ENCODE measurements at regions not wholly inside any gene's neighbourhood (a gene's known extent, or its start where the extent isn't known, plus 50 kb on each side); places are given as distances from the start of the nearest gene placed in this dataset.

- H3K27ac Mint-ChIP-seq, result no peak overlapping the region
- no peaks in the 10 kb centered on the region for H3K9me3 Mint-ChIP-seq (ENCODE audit: low read depth)
- no peaks in the 10 kb centered on the region for H3K36me3 Mint-ChIP-seq
- no peak for ATAC-seq
- peaks cover 21% of the 10 kb centered on the region for H3K27me3 Mint-ChIP-seq
- CTCF ChIA-PET, result interaction anchor here (0.9 kb wide), 1 partner anchor 240 kb away, joined by 3 read pairs; no protein-coding TSS in a partner anchor
- DNase-seq, result no peak
- no peaks in the 10 kb centered on the region for H3K4me1 Mint-ChIP-seq
- H3K4me3 Mint-ChIP-seq, result no peak overlapping the region
Observed at GRCh38 chr6:17022604-17023003, 79.2 kb upstream of the STMND1 start.

DNA sequence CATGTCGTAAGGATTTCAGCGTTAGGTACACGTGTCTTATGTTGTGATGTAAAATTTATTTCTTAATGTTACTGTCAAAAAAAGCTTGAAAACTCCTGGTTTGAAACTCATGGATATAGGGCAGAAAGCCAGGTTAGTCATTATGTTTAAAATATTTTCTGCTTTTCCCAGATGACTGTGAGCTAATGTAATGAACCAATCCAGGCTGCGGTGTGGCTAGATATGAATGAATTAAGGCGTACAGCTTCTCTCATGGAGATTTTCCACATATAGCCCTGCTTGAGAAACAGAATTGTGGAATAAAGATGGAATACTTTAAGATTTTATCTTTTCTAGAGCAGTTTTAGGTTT lies 80.3 kb upstream of the STMND1 start:
- H3K9me3 Mint-ChIP-seq (ENCODE audit: low read depth), result no peaks in the 10 kb centered on the region
- peaks cover 2% of the 10 kb centered on the region for H3K4me1 Mint-ChIP-seq
- H3K36me3 Mint-ChIP-seq, result no peaks in the 10 kb centered on the region
- CTCF ChIA-PET, result no interaction called here
- H3K27me3 Mint-ChIP-seq, result peaks cover 22% of the 10 kb centered on the region
- no peak overlapping the region for H3K27ac Mint-ChIP-seq
- H3K4me3 Mint-ChIP-seq, result no peak overlapping the region
- no peak for ATAC-seq
- DNase-seq, result no peak

DNA sequence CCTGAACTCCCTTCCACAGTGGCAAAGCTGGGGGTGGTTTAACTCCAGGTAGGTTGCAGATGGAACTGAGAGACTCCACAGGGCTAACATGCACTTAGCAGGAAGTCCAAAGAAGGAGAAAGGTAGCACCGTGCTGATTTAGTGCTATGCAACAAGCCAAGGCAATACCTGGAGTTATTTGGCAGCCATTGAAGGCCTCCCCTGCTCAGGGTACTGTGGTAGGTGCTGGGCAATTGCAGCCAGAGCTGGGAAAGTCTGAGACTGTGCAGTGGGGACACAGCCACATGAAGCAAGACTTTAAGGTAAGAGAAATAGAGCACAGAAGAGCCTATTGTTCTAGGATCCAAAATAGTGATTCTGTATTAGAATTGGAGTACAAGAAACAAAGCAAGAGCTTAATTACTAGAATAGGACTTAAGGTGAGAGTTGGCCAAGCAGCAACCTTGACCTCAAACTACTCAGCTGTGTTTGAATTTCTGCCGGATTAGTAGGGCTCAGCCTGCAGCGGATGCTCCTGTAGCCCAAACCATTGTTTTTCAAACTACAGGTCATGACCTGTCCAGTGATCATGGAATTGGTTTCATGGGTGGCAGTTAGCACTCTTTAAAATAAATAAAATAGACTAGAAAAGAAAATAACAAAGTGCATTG lies 80.8 kb upstream of the STMND1 start:
- Mint-ChIP-seq H3K4me3 (no peak overlapping the region), H3K27ac (no peak overlapping the region), H3K27me3 (peaks cover 25% of the 10 kb centered on the region), H3K4me1 (peaks cover 2% of the 10 kb centered on the region), H3K9me3 (ENCODE audit: low read depth) (no peaks in the 10 kb centered on the region), H3K36me3 (no peaks in the 10 kb centered on the region)
- DNase-seq (no peak), ATAC-seq (no peak)
- CTCF ChIA-PET, result interaction anchor here (0.7 kb wide), 1 partner anchor 657 kb away, joined by 3 read pairs; no protein-coding TSS in a partner anchor

GRCh38 chr6:17018425-17018824 lies 83.4 kb upstream of the STMND1 start:
- no peaks in the 10 kb centered on the region for H3K36me3 Mint-ChIP-seq
- H3K27ac Mint-ChIP-seq, result no peak overlapping the region
- H3K27me3 Mint-ChIP-seq, result peaks cover 34% of the 10 kb centered on the region
- DNase-seq (no peak), ATAC-seq (no peak)
- CTCF ChIA-PET, result no interaction called here
- peaks cover 12% of the 10 kb centered on the region for H3K4me1 Mint-ChIP-seq
- H3K4me3 Mint-ChIP-seq, result no peak overlapping the region
- H3K9me3 Mint-ChIP-seq (ENCODE audit: low read depth), result no peaks in the 10 kb centered on the region

DNA sequence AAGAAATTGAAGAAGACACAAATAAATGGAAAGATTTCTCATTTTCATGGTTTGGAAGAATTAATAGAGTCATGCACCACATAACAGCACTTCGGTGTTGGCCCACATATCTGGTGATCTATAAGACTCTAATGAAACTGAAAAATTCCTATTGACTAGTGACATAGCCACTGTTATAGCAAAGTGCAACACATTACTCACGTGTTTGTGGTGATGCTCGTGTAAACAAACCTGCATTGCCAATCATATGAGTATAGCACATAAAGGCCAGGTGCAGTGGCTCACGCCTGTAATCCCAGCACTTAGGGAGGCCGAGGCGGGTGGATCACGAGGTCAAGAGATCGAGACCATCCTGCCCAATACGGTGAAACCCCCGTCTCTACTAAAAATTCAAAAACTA lies 84.4 kb upstream of the STMND1 start:
- no peaks in the 10 kb centered on the region for H3K9me3 Mint-ChIP-seq (ENCODE audit: low read depth)
- CTCF ChIA-PET, result no interaction called here
- H3K27ac Mint-ChIP-seq, result no peak overlapping the region
- no peak overlapping the region for H3K4me3 Mint-ChIP-seq
- ATAC-seq (no peak), DNase-seq (no peak)
- H3K4me1 Mint-ChIP-seq, result peaks cover 12% of the 10 kb centered on the region
- peaks cover 32% of the 10 kb centered on the region for H3K27me3 Mint-ChIP-seq
- no peaks in the 10 kb centered on the region for H3K36me3 Mint-ChIP-seq

- CTCF ChIA-PET, result interaction anchor here (0.8 to 1.0 kb wide), 3 partner anchors 11 to 617 kb away, joined by 3 read pairs; no protein-coding TSS in a partner anchor
- peak; percentile 85 for ATAC-seq
- H3K4me3 Mint-ChIP-seq, result peak overlapping the region; percentile 68
- no peaks in the 10 kb centered on the region for H3K9me3 Mint-ChIP-seq (ENCODE audit: low read depth)
- H3K4me1 Mint-ChIP-seq, result peaks cover 12% of the 10 kb centered on the region
- peak; percentile 61 for DNase-seq
- H3K27me3 Mint-ChIP-seq, result peaks cover 32% of the 10 kb centered on the region
- no peak overlapping the region for H3K27ac Mint-ChIP-seq
- no peaks in the 10 kb centered on the region for H3K36me3 Mint-ChIP-seq
Observed at GRCh38 chr6:17015551-17016381, 86.1 kb upstream of the STMND1 start.

DNA sequence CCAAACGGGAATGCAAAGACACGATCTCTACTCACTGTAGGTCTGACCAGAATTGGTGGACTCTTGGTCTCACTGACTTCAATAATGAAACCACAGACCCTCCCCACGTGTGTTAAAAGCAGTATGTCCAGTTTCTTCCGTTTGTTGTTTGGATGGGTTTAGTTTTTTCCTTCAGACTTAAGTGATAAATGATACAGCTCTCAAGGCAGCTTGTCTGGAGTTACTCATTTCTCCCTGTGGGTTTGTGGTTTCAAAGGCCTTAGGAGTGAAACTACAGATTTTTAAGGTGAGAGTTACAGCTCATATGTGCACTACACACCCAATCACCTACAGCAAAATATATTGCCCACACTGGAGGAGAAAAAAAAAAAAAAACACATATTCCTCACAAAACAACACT lies 86.7 kb upstream of the STMND1 start:
- Mint-ChIP-seq H3K4me1 (peaks cover 12% of the 10 kb centered on the region), H3K4me3 (peak overlapping the region; percentile 68), H3K27ac (no peak overlapping the region), H3K27me3 (peaks cover 35% of the 10 kb centered on the region), H3K36me3 (no peaks in the 10 kb centered on the region), H3K9me3 (ENCODE audit: low read depth) (no peaks in the 10 kb centered on the region)
- DNase-seq, result peak; percentile 55
- peak; percentile 75 for ATAC-seq
- CTCF ChIA-PET, result interaction anchor here (0.9 to 1.0 kb wide), 2 partner anchors 198 to 618 kb away, joined by 3 read pairs; no protein-coding TSS in a partner anchor

DNA sequence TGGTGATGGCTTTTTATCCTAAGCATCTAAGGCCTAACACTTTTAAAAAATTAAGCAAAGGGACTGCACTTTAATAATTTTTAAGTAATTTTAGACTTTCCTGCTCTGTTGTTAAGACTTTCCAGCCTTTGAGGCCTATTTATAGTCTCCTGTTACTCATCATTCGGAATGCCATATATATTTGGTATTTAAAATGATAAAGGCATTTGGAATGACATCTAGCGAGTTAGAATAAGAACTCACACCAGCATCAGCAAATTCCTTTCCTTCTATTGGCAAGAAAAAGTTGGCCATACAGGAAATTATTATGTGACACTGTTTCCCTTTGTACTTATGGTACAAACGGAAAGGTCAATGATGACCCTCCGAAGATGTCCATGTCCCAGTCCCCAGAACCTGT lies 88.1 kb upstream of the STMND1 start:
- Mint-ChIP-seq H3K9me3 (ENCODE audit: low read depth) (no peaks in the 10 kb centered on the region), H3K4me1 (peaks cover 12% of the 10 kb centered on the region), H3K27me3 (peaks cover 40% of the 10 kb centered on the region), H3K4me3 (no peak overlapping the region), H3K36me3 (no peaks in the 10 kb centered on the region), H3K27ac (no peak overlapping the region)
- ATAC-seq (no peak), DNase-seq (no peak)
- CTCF ChIA-PET, result no interaction called here

- no peak overlapping the region for H3K27ac Mint-ChIP-seq
- ATAC-seq (no peak), DNase-seq (no peak)
- H3K4me1 Mint-ChIP-seq, result peaks cover 12% of the 10 kb centered on the region
- no peak overlapping the region for H3K4me3 Mint-ChIP-seq
- peaks cover 44% of the 10 kb centered on the region for H3K27me3 Mint-ChIP-seq
- H3K9me3 Mint-ChIP-seq (ENCODE audit: low read depth), result no peaks in the 10 kb centered on the region
- no peaks in the 10 kb centered on the region for H3K36me3 Mint-ChIP-seq
- CTCF ChIA-PET, result no interaction called here
Observed at GRCh38 chr6:17012421-17013225, 89.2 kb upstream of the STMND1 start.

GRCh38 chr6:17011985-17012384 lies 89.9 kb upstream of the STMND1 start:
- Mint-ChIP-seq H3K27me3 (peaks cover 41% of the 10 kb centered on the region), H3K4me3 (no peak overlapping the region), H3K4me1 (peaks cover 12% of the 10 kb centered on the region), H3K9me3 (ENCODE audit: low read depth) (no peaks in the 10 kb centered on the region), H3K27ac (no peak overlapping the region), H3K36me3 (no peaks in the 10 kb centered on the region)
- DNase-seq (no peak), ATAC-seq (no peak)
- CTCF ChIA-PET, result no interaction called here

- CTCF ChIA-PET, result no interaction called here
Observed at GRCh38 chr6:17007749-17008148, 94.1 kb upstream of the STMND1 start.

GRCh38 chr6:17006543-17006942 lies 95.3 kb upstream of the STMND1 start:
- no peaks in the 10 kb centered on the region for H3K9me3 Mint-ChIP-seq (ENCODE audit: low read depth)
- DNase-seq (no peak), ATAC-seq (no peak)
- no peaks in the 10 kb centered on the region for H3K36me3 Mint-ChIP-seq
- peaks cover 60% of the 10 kb centered on the region for H3K27me3 Mint-ChIP-seq
- no peaks in the 10 kb centered on the region for H3K4me1 Mint-ChIP-seq
- H3K27ac Mint-ChIP-seq, result no peak overlapping the region
- CTCF ChIA-PET, result no interaction called here
- no peak overlapping the region for H3K4me3 Mint-ChIP-seq

More at GRCh38 chr6:17007749-17008148, 94.1 kb upstream of the STMND1 start:
- no peak for DNase-seq
- no peak for ATAC-seq
- no peaks in the 10 kb centered on the region for H3K9me3 Mint-ChIP-seq (ENCODE audit: low read depth)
- H3K27me3 Mint-ChIP-seq, result peaks cover 48% of the 10 kb centered on the region
- H3K36me3 Mint-ChIP-seq, result no peaks in the 10 kb centered on the region
- no peak overlapping the region for H3K27ac Mint-ChIP-seq
- H3K4me1 Mint-ChIP-seq, result no peaks in the 10 kb centered on the region
- H3K4me3 Mint-ChIP-seq, result no peak overlapping the region

GRCh38 chr6:17004269-17004668 lies 97.6 kb upstream of the STMND1 start:
- Mint-ChIP-seq H3K4me1 (no peaks in the 10 kb centered on the region), H3K27ac (no peak overlapping the region), H3K36me3 (no peaks in the 10 kb centered on the region), H3K4me3 (no peak overlapping the region), H3K9me3 (ENCODE audit: low read depth) (no peaks in the 10 kb centered on the region), H3K27me3 (peaks cover 64% of the 10 kb centered on the region)
- no peak for ATAC-seq
- DNase-seq, result no peak
- CTCF ChIA-PET, result no interaction called here
